ENCODE measurements at regions not wholly inside any gene's neighbourhood (a gene's known extent, or its start where the extent isn't known, plus 50 kb on each side); places are given as distances from the start of the nearest gene placed in this dataset.

DNA sequence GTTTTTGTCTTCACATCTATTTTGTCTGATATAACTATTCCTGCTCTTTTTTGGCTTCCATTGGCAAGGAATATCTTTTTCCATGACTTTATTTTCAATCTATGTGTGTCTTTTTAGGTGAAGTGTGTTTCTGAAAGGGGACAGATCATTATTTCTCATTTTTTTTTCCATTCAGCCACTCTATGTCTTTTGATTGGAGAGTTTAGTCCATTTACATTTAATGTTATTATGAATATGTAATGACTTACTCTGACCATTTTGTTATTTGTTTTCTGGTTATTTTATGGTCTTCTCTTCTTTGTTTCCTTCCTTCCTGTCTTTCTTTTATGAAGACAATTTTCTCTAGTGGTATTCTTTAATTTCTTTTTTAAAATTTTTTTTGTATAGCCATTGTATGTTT lies 178.6 kb upstream of the CNTN5 start:
- intact Hi-C loops (cut with DNase I) = no loop called here
- Histone ChIP-seq H3K4me1 (no peaks in the 10 kb centered on the region), H3K27ac (no peak overlapping the region), H3K9me3 (no peaks in the 10 kb centered on the region), H3K36me3 (no peaks in the 10 kb centered on the region), H3K27me3 (no peaks in the 10 kb centered on the region), H3K4me3 (no peak overlapping the region)
- DNase-seq (no peak), ATAC-seq (no peak)
- TF ChIP-seq, protein P1, sequence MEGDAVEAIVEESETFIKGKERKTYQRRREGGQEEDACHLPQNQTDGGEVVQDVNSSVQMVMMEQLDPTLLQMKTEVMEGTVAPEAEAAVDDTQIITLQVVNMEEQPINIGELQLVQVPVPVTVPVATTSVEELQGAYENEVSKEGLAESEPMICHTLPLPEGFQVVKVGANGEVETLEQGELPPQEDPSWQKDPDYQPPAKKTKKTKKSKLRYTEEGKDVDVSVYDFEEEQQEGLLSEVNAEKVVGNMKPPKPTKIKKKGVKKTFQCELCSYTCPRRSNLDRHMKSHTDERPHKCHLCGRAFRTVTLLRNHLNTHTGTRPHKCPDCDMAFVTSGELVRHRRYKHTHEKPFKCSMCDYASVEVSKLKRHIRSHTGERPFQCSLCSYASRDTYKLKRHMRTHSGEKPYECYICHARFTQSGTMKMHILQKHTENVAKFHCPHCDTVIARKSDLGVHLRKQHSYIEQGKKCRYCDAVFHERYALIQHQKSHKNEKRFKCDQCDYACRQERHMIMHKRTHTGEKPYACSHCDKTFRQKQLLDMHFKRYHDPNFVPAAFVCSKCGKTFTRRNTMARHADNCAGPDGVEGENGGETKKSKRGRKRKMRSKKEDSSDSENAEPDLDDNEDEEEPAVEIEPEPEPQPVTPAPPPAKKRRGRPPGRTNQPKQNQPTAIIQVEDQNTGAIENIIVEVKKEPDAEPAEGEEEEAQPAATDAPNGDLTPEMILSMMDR (IDR thresholded peaks at IDR 0.05) = no peak

DNA sequence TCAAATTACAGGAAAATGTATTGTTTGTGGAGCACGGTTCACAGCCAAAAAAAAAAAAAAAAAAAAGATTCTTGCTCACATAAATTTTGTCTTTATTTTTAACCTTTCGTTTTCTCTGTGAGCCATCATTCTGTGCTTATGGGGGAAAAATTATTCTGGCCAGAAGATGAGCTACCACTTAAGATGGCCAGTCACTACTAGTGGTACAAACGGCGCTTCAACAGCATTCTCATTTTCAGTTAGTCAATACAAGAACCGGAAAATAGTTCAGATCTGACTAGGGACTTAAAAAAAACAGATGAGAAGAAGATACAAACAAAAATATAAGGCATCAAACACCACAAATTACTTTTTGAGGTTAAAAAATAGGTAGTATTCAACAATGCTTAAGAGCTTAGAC lies 158.6 kb upstream of the CNTN5 start:
- Histone ChIP-seq H3K36me3 (no peaks in the 10 kb centered on the region), H3K4me3 (no peak overlapping the region), H3K9me3 (no peaks in the 10 kb centered on the region), H3K4me1 (no peaks in the 10 kb centered on the region), H3K27ac (no peak overlapping the region), H3K27me3 (no peaks in the 10 kb centered on the region)
- DNase-seq = no peak
- intact Hi-C loops (cut with DNase I) = no loop called here
- TF ChIP-seq, protein P1 (IDR thresholded peaks at IDR 0.05) = no peak
- ATAC-seq = no peak

DNA sequence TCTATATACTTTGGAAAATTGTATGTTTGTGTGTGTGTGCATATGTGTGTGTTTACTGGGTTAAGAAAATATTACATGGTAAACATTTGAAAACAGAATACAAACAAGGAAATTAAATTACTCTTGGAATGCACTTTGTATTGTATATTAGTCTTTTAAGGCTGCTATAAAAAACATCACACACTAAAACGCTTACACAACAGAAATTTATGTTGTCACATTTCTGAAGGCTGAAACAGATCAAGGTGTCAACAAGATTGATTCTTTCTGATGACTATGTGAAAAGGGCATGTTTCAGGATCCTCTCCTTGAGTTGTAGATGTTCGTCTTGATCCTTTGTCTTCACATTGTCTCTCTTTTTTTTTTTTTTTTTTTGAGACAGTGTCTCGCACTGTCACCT lies 149.1 kb upstream of the CNTN5 start:
- Histone ChIP-seq H3K27ac (no peak overlapping the region), H3K4me1 (no peaks in the 10 kb centered on the region), H3K27me3 (no peaks in the 10 kb centered on the region), H3K9me3 (no peaks in the 10 kb centered on the region), H3K4me3 (no peak overlapping the region), H3K36me3 (no peaks in the 10 kb centered on the region)
- TF ChIP-seq, protein P1 (IDR thresholded peaks at IDR 0.05) = no peak
- ATAC-seq (no peak), DNase-seq (no peak)
- intact Hi-C loops (cut with DNase I) = no loop called here

DNA sequence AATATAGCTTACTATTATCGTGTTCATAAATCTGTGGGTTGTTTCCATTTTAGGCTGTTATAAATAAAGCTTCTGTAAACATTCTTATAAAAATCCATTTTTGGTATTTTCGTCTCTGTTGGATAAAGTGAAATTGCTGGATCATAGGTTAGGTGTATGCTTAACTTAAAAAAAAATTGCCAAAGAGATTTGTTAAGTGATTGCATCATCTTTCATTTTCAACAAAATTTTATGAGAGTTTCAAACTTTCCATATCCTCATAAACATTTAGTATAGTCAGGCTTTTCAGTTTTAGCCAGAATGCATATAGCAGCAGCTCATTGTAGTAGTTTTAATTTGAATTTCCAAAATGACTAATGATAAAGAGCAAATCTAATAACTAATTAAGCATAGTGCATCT lies 146.7 kb upstream of the CNTN5 start:
- no peaks in the 10 kb centered on the region for H3K36me3 ChIP-seq

DNA sequence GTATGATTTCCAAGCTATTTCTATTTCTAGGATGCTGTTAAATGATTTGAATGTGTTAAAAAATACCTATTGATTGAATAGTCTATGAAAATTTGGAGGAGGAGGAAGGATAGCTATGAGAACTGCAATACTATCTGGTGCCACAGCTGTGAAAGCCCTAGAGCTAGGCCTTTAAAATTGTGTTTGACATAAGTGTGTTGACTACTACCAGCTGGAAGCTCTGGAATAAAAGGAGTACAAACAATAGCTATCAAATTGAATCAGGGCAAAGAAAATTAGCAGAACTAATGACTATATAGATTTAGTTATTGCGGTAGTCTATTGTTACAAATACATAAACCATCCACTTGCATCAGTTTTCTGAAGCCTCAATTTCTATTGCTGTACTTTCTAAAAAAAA lies 124.8 kb upstream of the CNTN5 start:
- TF ChIP-seq, protein P1 (IDR thresholded peaks at IDR 0.05) = no peak
- no peaks in the 10 kb centered on the region for H3K4me1 ChIP-seq
- ATAC-seq (no peak), DNase-seq (no peak)
- H3K9me3 ChIP-seq = no peaks in the 10 kb centered on the region
- no peak overlapping the region for H3K4me3 ChIP-seq
- no peaks in the 10 kb centered on the region for H3K27me3 ChIP-seq
- no peak overlapping the region for H3K27ac ChIP-seq
- intact Hi-C loops (cut with DNase I) = no loop called here
- H3K36me3 ChIP-seq = no peaks in the 10 kb centered on the region

More for the DNA sequence above, 146.7 kb upstream of the CNTN5 start:
- no peaks in the 10 kb centered on the region for H3K9me3 ChIP-seq
- TF ChIP-seq, protein P1 (IDR thresholded peaks at IDR 0.05) = no peak
- H3K27me3 ChIP-seq = no peaks in the 10 kb centered on the region
- intact Hi-C loops (cut with DNase I) = no loop called here
- no peaks in the 10 kb centered on the region for H3K4me1 ChIP-seq
- H3K27ac ChIP-seq = no peak overlapping the region
- H3K4me3 ChIP-seq = no peak overlapping the region
- DNase-seq (no peak), ATAC-seq (no peak)

DNA sequence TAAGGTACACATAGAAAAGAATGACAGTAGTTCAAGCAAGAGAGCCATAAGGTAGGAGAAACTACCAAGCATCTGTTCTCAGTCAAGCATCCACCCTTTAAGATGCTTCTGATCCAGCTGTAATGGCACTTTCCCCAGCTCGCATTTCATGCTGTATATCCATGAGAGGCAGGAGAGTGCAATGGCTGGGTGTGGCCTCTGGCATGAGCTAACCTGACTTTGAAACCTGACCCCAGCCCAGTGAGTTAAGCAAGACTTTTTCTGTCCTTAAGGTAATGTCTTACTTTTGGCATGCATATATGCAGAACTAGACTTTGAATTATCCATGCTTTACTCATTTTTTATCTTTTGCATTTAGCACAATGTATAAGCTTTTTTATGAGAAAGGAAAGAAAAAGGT lies 79.8 kb upstream of the CNTN5 start:
- no peak for DNase-seq
- Histone ChIP-seq H3K4me3 (no peak overlapping the region), H3K36me3 (no peaks in the 10 kb centered on the region), H3K27me3 (no peaks in the 10 kb centered on the region), H3K4me1 (no peaks in the 10 kb centered on the region), H3K27ac (no peak overlapping the region), H3K9me3 (no peaks in the 10 kb centered on the region)
- TF ChIP-seq, protein P1 (IDR thresholded peaks at IDR 0.05) = no peak
- intact Hi-C loops (cut with DNase I) = no loop called here
- peak; percentile 65 for ATAC-seq

All from upper lobe of right lung (tissue), 1 donor.